Gastrocnemius medialis (tissue), 4 donors: ENCODE measurements at regions not wholly inside any gene's neighbourhood (a gene's known extent, or its start where the extent isn't known, plus 50 kb on each side); places are given as distances from the start of the nearest gene placed in this dataset.
"Not testable (repeated sequence)": the region's sequence is repeated elsewhere in the genome, so short reads cannot be mapped to it uniquely, and the experiment has no call there.

Experiments used
- CTCF ChIP-seq, 5 experiments: fragments of 450-650 bp in 3 of 5; fragments of 200-600 bp in 2 of 5; sonication (generic) in 2 of 5; IDR thresholded peaks in 4 of 5; conservative IDR thresholded peaks in 1 of 5; 1 replicate in 4 of 5; 2 replicates in 1 of 5; pipeline ENCODE4 v1.5.1; 2016 to 2019; ENCODE audit warnings: antibody characterized with exemption in 5 of 5, mild to moderate bottlenecking in 3 of 5, moderate library complexity in 3 of 5
- POLR2A ChIP-seq, 2 donors: fragments of 450-650 bp; IDR thresholded peaks; one replicate each; pipeline ENCODE4 v1.6.1; 2017; ENCODE audit warnings: antibody characterized with exemption in 2 of 2, mild to moderate bottlenecking in 2 of 2, moderate library complexity in 2 of 2

GRCh38 chr20:29781217-29781616 lies 1476.2 kb upstream of the DEFB115 start:
- TF ChIP-seq CTCF (IDR thresholded peaks at IDR 0.05 in 4 of 5, conservative IDR thresholded peaks at IDR 0.05 in 1 of 5); POLR2A (IDR thresholded peaks at IDR 0.05): not testable (repeated sequence)
